Neuronal stem cell (in vitro differentiated cells): ENCODE measurements at regions not wholly inside any gene's neighbourhood (a gene's known extent, or its start where the extent isn't known, plus 50 kb on each side); places are given as distances from the start of the nearest gene placed in this dataset.

Experiments
- DNase-seq: peaks from one replicate; pipeline ENCODE4 v3.0.0-alpha.2; 2013; ENCODE audit warnings: low spot score
- H2AFZ ChIP-seq: one replicate; pipeline ENCODE4 v1.6.1; 2013; ENCODE audit warnings: mild to moderate bottlenecking, low read length, inconsistent platforms
- H2AK5ac ChIP-seq: 2 replicates; pipeline ENCODE4 v1.6.1; 2013; ENCODE audit warnings: low read depth, mild to moderate bottlenecking, inconsistent platforms, low read length, moderate library complexity, mixed read lengths
- H2BK120ac ChIP-seq: 2 replicates; pipeline ENCODE4 v1.6.1; 2013; ENCODE audit warnings: low read depth, mild to moderate bottlenecking, inconsistent platforms, low read length, moderate library complexity, mixed read lengths
- H2BK12ac ChIP-seq: one replicate; pipeline ENCODE4 v1.6.1; 2013; ENCODE audit warnings: low read length, inconsistent platforms
- H2BK15ac ChIP-seq: 2 replicates; pipeline ENCODE4 v1.6.1; 2013; ENCODE audit warnings: mild to moderate bottlenecking, low read length, inconsistent platforms, mixed read lengths
- H2BK5ac ChIP-seq: one replicate; pipeline ENCODE4 v1.6.1; 2013; ENCODE audit warnings: inconsistent platforms, mild to moderate bottlenecking, low read length, moderate library complexity
- H3K14ac ChIP-seq: one replicate; pipeline ENCODE4 v1.6.1; 2013; ENCODE audit warnings: low read length, inconsistent platforms
- H3K18ac ChIP-seq: 2 replicates; pipeline ENCODE4 v1.6.1; 2013; ENCODE audit warnings: low read length, inconsistent platforms
- H3K23ac ChIP-seq: 2 replicates; pipeline ENCODE4 v1.6.1; 2013; ENCODE audit warnings: low read depth, mild to moderate bottlenecking, mixed read lengths, low read length, inconsistent platforms; ENCODE audit not compliant: poor library complexity
- H3K27ac ChIP-seq: replicated peaks from 3 replicates; pipeline ENCODE4 v1.5.1; 2013; ENCODE audit warnings: low read length, inconsistent platforms
- H3K27me3 ChIP-seq, 3 experiments: 2 replicates each; pipeline ENCODE4 v1.6.1; 2013; ENCODE audit warnings: low read length in 3 of 3, mild to moderate bottlenecking in 2 of 3, inconsistent platforms in 1 of 3, low read depth in 1 of 3, mixed read lengths in 1 of 3, moderate library complexity in 1 of 3; ENCODE audit not compliant: control insufficient read depth in 3 of 3, insufficient read depth in 3 of 3
- H3K36me3 ChIP-seq, 2 donors: replicated peaks in 1 of 2; 2 replicates each; pipeline ENCODE4 v1.6.1; 2013; ENCODE audit warnings: low read length in 2 of 2; ENCODE audit not compliant: control insufficient read depth in 2 of 2, insufficient read depth in 2 of 2
- H3K4ac ChIP-seq: 2 replicates; pipeline ENCODE4 v1.6.1; 2013; ENCODE audit warnings: inconsistent platforms, mild to moderate bottlenecking, low read length, moderate library complexity
- H3K4me1 ChIP-seq, 2 donors: 1 replicate in 1 of 2; 2 replicates in 1 of 2; pipeline ENCODE4 v1.6.1; 2013; ENCODE audit warnings: low read length in 2 of 2, low read depth in 1 of 2; ENCODE audit not compliant: control insufficient read depth in 2 of 2, insufficient read depth in 1 of 2
- H3K4me2 ChIP-seq: one replicate; pipeline ENCODE4 v1.6.1; 2013; ENCODE audit warnings: mild to moderate bottlenecking, low read length, inconsistent platforms; ENCODE audit not compliant: insufficient read depth, poor library complexity, severe bottlenecking
- H3K4me3 ChIP-seq, 2 donors: 2 replicates each; pipeline ENCODE4 v1.5.1; 2013; ENCODE audit warnings: low read length in 2 of 2, mild to moderate bottlenecking in 2 of 2, inconsistent platforms in 1 of 2, moderate library complexity in 1 of 2
- H3K79me1 ChIP-seq: one replicate; pipeline ENCODE4 v1.6.1; 2013; ENCODE audit warnings: low read depth, mild to moderate bottlenecking, inconsistent platforms, low read length, moderate library complexity
- H3K9ac ChIP-seq: one replicate; pipeline ENCODE4 v1.6.1; 2013; ENCODE audit warnings: mild to moderate bottlenecking, low read depth, low read length, inconsistent platforms; ENCODE audit not compliant: poor library complexity
- H3K9me3 ChIP-seq, 2 donors: replicated peaks in 1 of 2; 2 replicates each; pipeline versions ENCODE3 to v1.6.1; 2013; ENCODE audit warnings: low read length in 2 of 2, mild to moderate bottlenecking in 2 of 2, inconsistent platforms in 1 of 2, low read depth in 1 of 2, mixed read lengths in 1 of 2, moderate library complexity in 1 of 2; ENCODE audit not compliant: control insufficient read depth in 2 of 2, insufficient read depth in 1 of 2
- H4K8ac ChIP-seq: one replicate; pipeline ENCODE4 v1.6.1; 2013; ENCODE audit warnings: low read depth, mild to moderate bottlenecking, inconsistent platforms, low read length, moderate library complexity
- H4K91ac ChIP-seq: one replicate; pipeline ENCODE4 v1.6.1; 2013; ENCODE audit warnings: low read length, low read depth, mild to moderate bottlenecking, inconsistent platforms; ENCODE audit not compliant: poor library complexity
- WGBS, 2 donors: extraction: QIAGEN DNeasy Blood & Tissue Kit; methylation state at CpG; one replicate each; pipeline ENCODE4 v1.1.7; 2013; ENCODE audit warnings: missing lambda C conversion rate in 2 of 2, mixed read lengths in 1 of 2; ENCODE audit not compliant: insufficient read length in 2 of 2, insufficient replicate concordance in 1 of 2; ENCODE audit errors: extremely low coverage in 2 of 2; 5-methylcytosine and 5-hydroxymethylcytosine counted together

GRCh38 chr9:8139756-8140155 lies 340.2 kb upstream of the DMAC1 start:
- H3K4me1 ChIP-seq, result peaks cover 0 to 1% of the 10 kb centered on the region in 2 donors
- H2BK120ac ChIP-seq, result no peak overlapping the region
- H4K8ac ChIP-seq, result no peak overlapping the region
- no peak overlapping the region for H3K18ac ChIP-seq
- H3K36me3 ChIP-seq, result no peaks in the 10 kb centered on the region
- no peak overlapping the region for H3K14ac ChIP-seq
- H2AFZ ChIP-seq, result no peak overlapping the region
- no peak overlapping the region for H3K4me3 ChIP-seq
- no peak overlapping the region for H3K27ac ChIP-seq
- no peak for DNase-seq
- no peak overlapping the region for H2AK5ac ChIP-seq
- no peak overlapping the region for H2BK15ac ChIP-seq
- no peak overlapping the region for H3K9ac ChIP-seq
- H3K4ac ChIP-seq, result no peak overlapping the region
- no peak overlapping the region for H3K4me2 ChIP-seq
- H3K27me3 ChIP-seq, result no peaks in the 10 kb centered on the region
- H3K79me1 ChIP-seq, result no peaks in the 10 kb centered on the region
- H3K23ac ChIP-seq, result no peak overlapping the region
- no peak overlapping the region for H4K91ac ChIP-seq
- H2BK12ac ChIP-seq, result no peak overlapping the region
- WGBS, 2 donors, result no CpG with 5 or more reads among the region's 1 CpG
- no peak overlapping the region for H2BK5ac ChIP-seq
- H3K9me3 ChIP-seq, result no peaks in the 10 kb centered on the region

- no peak overlapping the region for H4K8ac ChIP-seq
- H2AFZ ChIP-seq, result no peak overlapping the region
- no peaks in the 10 kb centered on the region for H3K27me3 ChIP-seq
- H3K4me1 ChIP-seq, result peaks cover 0 to 1% of the 10 kb centered on the region in 2 donors
- H3K14ac ChIP-seq, result no peak overlapping the region
- no peak overlapping the region for H2BK120ac ChIP-seq
- H2AK5ac ChIP-seq, result no peak overlapping the region
- no CpG with 5 or more reads among the region's 1 CpG for WGBS, 2 donors
- H3K79me1 ChIP-seq, result no peaks in the 10 kb centered on the region
- H2BK12ac ChIP-seq, result no peak overlapping the region
- H3K4me2 ChIP-seq, result no peak overlapping the region
- DNase-seq, result no peak
- no peak overlapping the region for H4K91ac ChIP-seq
- H3K9ac ChIP-seq, result no peak overlapping the region
- no peak overlapping the region for H2BK15ac ChIP-seq
- no peaks in the 10 kb centered on the region for H3K9me3 ChIP-seq
- H3K23ac ChIP-seq, result no peak overlapping the region
- H3K18ac ChIP-seq, result no peak overlapping the region
- no peak overlapping the region for H3K27ac ChIP-seq
- no peaks in the 10 kb centered on the region for H3K36me3 ChIP-seq
- H3K4ac ChIP-seq, result no peak overlapping the region
- H2BK5ac ChIP-seq, result no peak overlapping the region
- H3K4me3 ChIP-seq, result no peak overlapping the region
Observed at GRCh38 chr9:8136477-8136876, 336.9 kb upstream of the DMAC1 start.

GRCh38 chr9:8134635-8135034 lies 335.1 kb upstream of the DMAC1 start:
- H4K91ac ChIP-seq, result no peak overlapping the region
- no peaks in the 10 kb centered on the region for H3K27me3 ChIP-seq
- peak overlapping the region; percentile 27 for H2AFZ ChIP-seq
- H3K9me3 ChIP-seq, result no peaks in the 10 kb centered on the region
- H3K9ac ChIP-seq, result no peak overlapping the region
- no peaks in the 10 kb centered on the region for H3K79me1 ChIP-seq
- no peak for DNase-seq
- H2BK12ac ChIP-seq, result no peak overlapping the region
- no peak overlapping the region for H3K27ac ChIP-seq
- WGBS, 2 donors, result no CpG with 5 or more reads among the region's 3 CpGs
- no peak overlapping the region for H4K8ac ChIP-seq
- H3K18ac ChIP-seq, result peak overlapping the region; percentile 13
- no peaks in the 10 kb centered on the region for H3K36me3 ChIP-seq
- H2BK5ac ChIP-seq, result no peak overlapping the region
- no peak overlapping the region for H3K4me3 ChIP-seq
- no peaks in the 10 kb centered on the region for H3K4me1 ChIP-seq
- H2BK15ac ChIP-seq, result no peak overlapping the region
- H2BK120ac ChIP-seq, result no peak overlapping the region
- no peak overlapping the region for H3K4me2 ChIP-seq
- no peak overlapping the region for H3K14ac ChIP-seq
- H3K23ac ChIP-seq, result no peak overlapping the region
- no peak overlapping the region for H2AK5ac ChIP-seq
- H3K4ac ChIP-seq, result no peak overlapping the region

DNA sequence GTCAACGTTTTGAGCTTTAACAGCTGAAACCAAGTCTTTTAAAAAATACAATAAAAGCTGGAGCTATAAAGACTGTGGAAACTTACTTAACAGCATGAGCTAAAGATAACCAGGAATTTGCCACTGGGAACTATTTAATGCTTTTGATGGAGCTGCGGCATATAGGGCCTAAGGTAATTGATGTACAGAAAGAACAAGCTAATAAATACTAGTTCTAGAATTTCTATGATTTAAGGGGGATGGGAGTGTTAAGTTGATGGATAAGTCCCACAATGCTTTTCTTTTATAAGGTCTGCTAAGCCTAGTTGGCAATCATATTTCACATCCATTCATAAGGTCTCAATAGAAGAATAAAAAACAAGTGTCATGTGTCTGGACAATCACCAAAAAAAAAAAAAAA lies 334.0 kb upstream of the DMAC1 start:
- Histone ChIP-seq H2AK5ac (no peak overlapping the region), H2BK120ac (no peak overlapping the region), H3K4me2 (no peak overlapping the region), H3K27ac (no peak overlapping the region), H2BK5ac (no peak overlapping the region), H3K36me3 (no peaks in the 10 kb centered on the region), H3K4ac (no peak overlapping the region), H4K91ac (no peak overlapping the region), H3K9ac (no peak overlapping the region), H3K14ac (no peak overlapping the region), H3K18ac (no peak overlapping the region), H2AFZ (peak overlapping the region; percentile 53), H3K4me1 (no peaks in the 10 kb centered on the region), H2BK12ac (no peak overlapping the region), H3K79me1 (no peaks in the 10 kb centered on the region), H3K23ac (no peak overlapping the region), H3K4me3 (no peak overlapping the region), H3K9me3 (no peaks in the 10 kb centered on the region), H3K27me3 (no peaks in the 10 kb centered on the region), H4K8ac (no peak overlapping the region), H2BK15ac (no peak overlapping the region)
- DNase-seq, result no peak
- WGBS, 2 donors, result no CpG with 5 or more reads among the region's 2 CpGs
